Pancreas (tissue), 10 donors: ENCODE measurements at regions not wholly inside any gene's neighbourhood (a gene's known extent, or its start where the extent isn't known, plus 50 kb on each side); places are given as distances from the start of the nearest gene placed in this dataset.

Experiments
- ATAC-seq, 4 donors: fragments of 200-7000 bp; cut with Tn5 transposase; one replicate each; pipeline versions ENCODE4 v1.8.0 to v1.9.1; 2020; ENCODE audit warnings: mild to moderate bottlenecking in 4 of 4, moderate library complexity in 4 of 4
- DNase-seq, 6 donors: peaks; one replicate each; pipeline ENCODE4 v3.0.0-alpha.2; 2020
- FAIRE-seq: peaks from 2 replicates; lab custom pipeline; 2012; peaks lifted over from hg19 to GRCh38; lab: Jason Lieb, UNC
- H3K27ac ChIP-seq, 4 donors: fragments of 200-600 bp; sonication (generic); 1 replicate in 3 of 4; 2 replicates in 1 of 4; pipeline versions ENCODE4 v1.5.0 to v1.8.0; 2020
- H3K27me3 ChIP-seq, 4 donors: fragments of 200-600 bp; one replicate each; pipeline ENCODE4 v1.8.0; 2021
- H3K36me3 ChIP-seq, 3 donors: fragments of 200-600 bp; sonication (generic) in 1 of 3; one replicate each; pipeline versions ENCODE4 v1.5.0 to v1.8.0; 2020 to 2021
- H3K4me1 ChIP-seq, 3 donors: fragments of 200-600 bp; one replicate each; pipeline ENCODE4 v1.8.0; 2021
- H3K4me3 ChIP-seq, 4 donors: fragments of 200-600 bp; sonication (generic) in 2 of 4; one replicate each; pipeline versions ENCODE4 v1.5.0 to v1.8.0; 2020 to 2021
- H3K9me3 ChIP-seq, 4 donors: fragments of 200-600 bp; one replicate each; pipeline ENCODE4 v1.8.0; 2021
- CTCF ChIP-seq, 4 donors: fragments of 200-600 bp; sonication (generic) in 3 of 4; IDR thresholded peaks; one replicate each; pipeline versions ENCODE4 v1.5.0 to v1.8.0; 2021; ENCODE audit warnings: antibody characterized with exemption in 4 of 4
- WGBS, 2 donors: extraction: QIAGEN DNeasy Blood & Tissue Kit; methylation state at CpG; one replicate each; pipeline ENCODE4 v1.1.7; 2013; 5-methylcytosine and 5-hydroxymethylcytosine counted together
- intact Hi-C, 3 donors: fragments of 100-400 bp; cut with DNase I; formaldehyde crosslinking; loops; one replicate each; pipeline versions ENCODE4 v1.11.1 to v1.14.2; 2022
- donor health status: healthy with polysubstance abuse.
- donor health status: DM: no; HTN: no; CAD: no; lungs with moderate emphysema.
- donor health status: DM: no; HTN: no; CAD: no.
- donor health status: control.
- donor health status: control.
- donor health status: Bipolar disorder and iron deficiency.
- donor health status: DM: yes; HTN: yes; CAD: no.
- donor health status: DM: no; HTN: no; CAD: no.
- donor health status: DM: no; HTN: no; CAD: no.
- donor health status: DM: yes; HTN: yes; CAD: no.

GRCh38 chr3:30407651-30408050, 198.8 kb upstream of the TGFBR2 start:
- no peak for ATAC-seq
- no peak for FAIRE-seq
- H3K27ac ChIP-seq = no peak overlapping the region
- H3K9me3 ChIP-seq = no peaks in the 10 kb centered on the region
- TF ChIP-seq CTCF (IDR thresholded peaks at IDR 0.05) = no peak
- intact Hi-C loops = no loop called here
- H3K4me3 ChIP-seq = no peak overlapping the region
- no peaks in the 10 kb centered on the region for H3K4me1 ChIP-seq
- H3K36me3 ChIP-seq = no peaks in the 10 kb centered on the region
- no peaks in the 10 kb centered on the region for H3K27me3 ChIP-seq
- DNase-seq = no peak
- WGBS, 2 donors = 92 to 100% methylated on average over 2 of the region's 2 CpGs

GRCh38 chr3:30408105-30408557, 198.3 kb upstream of the TGFBR2 start:
- no peak overlapping the region for H3K4me3 ChIP-seq
- FAIRE-seq (no peak), ATAC-seq (no peak), DNase-seq (no peak)
- H3K4me1 ChIP-seq = no peaks in the 10 kb centered on the region
- intact Hi-C loops = no loop called here
- no peak overlapping the region for H3K27ac ChIP-seq
- WGBS, 2 donors = 49 to 53% methylated on average over 2 of the region's 2 CpGs
- no peaks in the 10 kb centered on the region for H3K9me3 ChIP-seq
- H3K36me3 ChIP-seq = no peaks in the 10 kb centered on the region
- H3K27me3 ChIP-seq = no peaks in the 10 kb centered on the region
- TF ChIP-seq CTCF (IDR thresholded peaks at IDR 0.05) = no peak

GRCh38 chr3:30418443-30418842, 188.0 kb upstream of the TGFBR2 start:
- FAIRE-seq = no peak

GRCh38 chr3:30421266-30421665, 185.1 kb upstream of the TGFBR2 start:
- peak in 1 of 4 donors; percentile 45 for ATAC-seq
- 71 to 82% methylated on average over 2 of the region's 2 CpGs for WGBS, 2 donors

More at GRCh38 chr3:30418443-30418842, 188.0 kb upstream of the TGFBR2 start:
- no peak overlapping the region for H3K27ac ChIP-seq
- H3K4me1 ChIP-seq = no peaks in the 10 kb centered on the region
- whole genome bisulfite sequencing, 2 donors = 41 to 57% methylated on average over 1 of the region's 1 CpG
- H3K27me3 ChIP-seq = no peaks in the 10 kb centered on the region
- H3K36me3 ChIP-seq = no peaks in the 10 kb centered on the region
- TF ChIP-seq CTCF (IDR thresholded peaks at IDR 0.05) = no peak
- no peaks in the 10 kb centered on the region for H3K9me3 ChIP-seq
- no peak for DNase-seq
- ATAC-seq = no peak
- no peak overlapping the region for H3K4me3 ChIP-seq
- intact Hi-C loops = no loop called here

More at GRCh38 chr3:30421266-30421665, 185.1 kb upstream of the TGFBR2 start:
- Histone ChIP-seq H3K36me3 (no peaks in the 10 kb centered on the region), H3K27ac (no peak overlapping the region), H3K9me3 (no peaks in the 10 kb centered on the region), H3K27me3 (peaks cover 0 to 7% (median 0%) of the 10 kb centered on the region in 4 donors), H3K4me1 (no peaks in the 10 kb centered on the region), H3K4me3 (no peak overlapping the region)
- intact Hi-C loops = no loop called here
- no peak for TF ChIP-seq CTCF (IDR thresholded peaks at IDR 0.05)
- DNase-seq = no peak
- FAIRE-seq = no peak
